Ishikawa (cell line): ENCODE measurements at regions not wholly inside any gene's neighbourhood (a gene's known extent, or its start where the extent isn't known, plus 50 kb on each side); places are given as distances from the start of the nearest gene placed in this dataset.

ENCODE experiments used
- CEBPB ChIP-seq: IDR thresholded peaks from 2 replicates; pipeline ENCODE4 v1.6.1; 2012
- CREB1 ChIP-seq: IDR thresholded peaks from 2 replicates; pipeline ENCODE4 v1.6.1; 2012; ENCODE audit warnings: low read depth
- EGR1 ChIP-seq: IDR thresholded peaks from 2 replicates; pipeline ENCODE4 v1.6.1; 2012
- EP300 ChIP-seq: IDR thresholded peaks from 2 replicates; pipeline ENCODE4 v1.6.1; 2012; ENCODE audit warnings: borderline replicate concordance
- FOXM1 ChIP-seq: IDR thresholded peaks from 2 replicates; pipeline ENCODE4 v1.6.1; 2012; ENCODE audit warnings: low read depth, borderline replicate concordance
- NFIC ChIP-seq: IDR thresholded peaks from 2 replicates; pipeline ENCODE4 v1.6.1; 2012
- RAD21 ChIP-seq: IDR thresholded peaks from 2 replicates; pipeline ENCODE4 v1.6.1; 2012; ENCODE audit warnings: low read depth
- TAF1 ChIP-seq: IDR thresholded peaks from 2 replicates; pipeline ENCODE4 v1.6.1; 2012; ENCODE audit warnings: low read depth, mild to moderate bottlenecking
- TCF12 ChIP-seq: IDR thresholded peaks from 2 replicates; pipeline ENCODE4 v1.6.1; 2012; ENCODE audit warnings: low read depth
- TEAD4 ChIP-seq: IDR thresholded peaks from 2 replicates; pipeline ENCODE4 v1.6.1; 2012
- YY1 ChIP-seq: IDR thresholded peaks from 2 replicates; pipeline ENCODE4 v1.6.1; 2012; ENCODE audit warnings: low read depth
- ZBTB7A ChIP-seq: IDR thresholded peaks from 2 replicates; pipeline ENCODE4 v1.6.1; 2012; ENCODE audit warnings: low read depth
- TF ChIP-seq, protein P1 (sequence below): IDR thresholded peaks from 2 replicates; pipeline ENCODE4 v1.6.1; 2012; ENCODE audit warnings: low read depth, mild to moderate bottlenecking
- TF ChIP-seq, protein P2 (sequence below): IDR thresholded peaks from 2 replicates; pipeline ENCODE4 v1.6.1; 2012
- TF ChIP-seq, protein P3 (sequence below): IDR thresholded peaks from 2 replicates; pipeline ENCODE4 v1.6.1; 2012

DNA sequence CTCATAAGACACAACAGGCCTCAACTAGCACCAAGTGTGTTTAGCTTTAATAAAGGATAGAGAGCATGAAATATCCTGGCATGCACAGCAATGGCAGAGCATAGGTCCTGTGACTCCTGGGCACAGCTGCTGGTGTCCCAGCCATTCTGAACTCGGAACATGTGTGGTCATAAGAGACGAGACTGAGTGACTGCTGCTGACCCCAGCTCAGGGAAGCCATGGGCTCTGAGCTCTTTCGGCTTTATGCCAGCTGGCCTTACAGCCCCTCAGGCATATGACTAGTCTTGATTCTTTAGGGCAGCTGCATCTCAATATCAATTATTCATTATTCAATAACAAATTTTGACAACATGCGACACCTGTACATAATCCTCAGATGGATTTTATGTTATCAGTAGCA is 62.4 kb upstream of the TOPAZ1 start:
- TF ChIP-seq TAF1 (no peak), CREB1 (no peak), EGR1 (no peak), YY1 (no peak), NFIC (no peak), TCF12 (no peak), FOXM1 (no peak), CEBPB (no peak), EP300 (no peak), TEAD4 (no peak), ZBTB7A (no peak), RAD21 (no peak)
- TF ChIP-seq, protein P1, sequence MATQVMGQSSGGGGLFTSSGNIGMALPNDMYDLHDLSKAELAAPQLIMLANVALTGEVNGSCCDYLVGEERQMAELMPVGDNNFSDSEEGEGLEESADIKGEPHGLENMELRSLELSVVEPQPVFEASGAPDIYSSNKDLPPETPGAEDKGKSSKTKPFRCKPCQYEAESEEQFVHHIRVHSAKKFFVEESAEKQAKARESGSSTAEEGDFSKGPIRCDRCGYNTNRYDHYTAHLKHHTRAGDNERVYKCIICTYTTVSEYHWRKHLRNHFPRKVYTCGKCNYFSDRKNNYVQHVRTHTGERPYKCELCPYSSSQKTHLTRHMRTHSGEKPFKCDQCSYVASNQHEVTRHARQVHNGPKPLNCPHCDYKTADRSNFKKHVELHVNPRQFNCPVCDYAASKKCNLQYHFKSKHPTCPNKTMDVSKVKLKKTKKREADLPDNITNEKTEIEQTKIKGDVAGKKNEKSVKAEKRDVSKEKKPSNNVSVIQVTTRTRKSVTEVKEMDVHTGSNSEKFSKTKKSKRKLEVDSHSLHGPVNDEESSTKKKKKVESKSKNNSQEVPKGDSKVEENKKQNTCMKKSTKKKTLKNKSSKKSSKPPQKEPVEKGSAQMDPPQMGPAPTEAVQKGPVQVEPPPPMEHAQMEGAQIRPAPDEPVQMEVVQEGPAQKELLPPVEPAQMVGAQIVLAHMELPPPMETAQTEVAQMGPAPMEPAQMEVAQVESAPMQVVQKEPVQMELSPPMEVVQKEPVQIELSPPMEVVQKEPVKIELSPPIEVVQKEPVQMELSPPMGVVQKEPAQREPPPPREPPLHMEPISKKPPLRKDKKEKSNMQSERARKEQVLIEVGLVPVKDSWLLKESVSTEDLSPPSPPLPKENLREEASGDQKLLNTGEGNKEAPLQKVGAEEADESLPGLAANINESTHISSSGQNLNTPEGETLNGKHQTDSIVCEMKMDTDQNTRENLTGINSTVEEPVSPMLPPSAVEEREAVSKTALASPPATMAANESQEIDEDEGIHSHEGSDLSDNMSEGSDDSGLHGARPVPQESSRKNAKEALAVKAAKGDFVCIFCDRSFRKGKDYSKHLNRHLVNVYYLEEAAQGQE = no peak
- TF ChIP-seq, protein P2, sequence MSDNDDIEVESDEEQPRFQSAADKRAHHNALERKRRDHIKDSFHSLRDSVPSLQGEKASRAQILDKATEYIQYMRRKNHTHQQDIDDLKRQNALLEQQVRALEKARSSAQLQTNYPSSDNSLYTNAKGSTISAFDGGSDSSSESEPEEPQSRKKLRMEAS = no peak
- TF ChIP-seq, protein P3, sequence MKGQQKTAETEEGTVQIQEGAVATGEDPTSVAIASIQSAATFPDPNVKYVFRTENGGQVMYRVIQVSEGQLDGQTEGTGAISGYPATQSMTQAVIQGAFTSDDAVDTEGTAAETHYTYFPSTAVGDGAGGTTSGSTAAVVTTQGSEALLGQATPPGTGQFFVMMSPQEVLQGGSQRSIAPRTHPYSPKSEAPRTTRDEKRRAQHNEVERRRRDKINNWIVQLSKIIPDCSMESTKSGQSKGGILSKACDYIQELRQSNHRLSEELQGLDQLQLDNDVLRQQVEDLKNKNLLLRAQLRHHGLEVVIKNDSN = no peak

DNA sequence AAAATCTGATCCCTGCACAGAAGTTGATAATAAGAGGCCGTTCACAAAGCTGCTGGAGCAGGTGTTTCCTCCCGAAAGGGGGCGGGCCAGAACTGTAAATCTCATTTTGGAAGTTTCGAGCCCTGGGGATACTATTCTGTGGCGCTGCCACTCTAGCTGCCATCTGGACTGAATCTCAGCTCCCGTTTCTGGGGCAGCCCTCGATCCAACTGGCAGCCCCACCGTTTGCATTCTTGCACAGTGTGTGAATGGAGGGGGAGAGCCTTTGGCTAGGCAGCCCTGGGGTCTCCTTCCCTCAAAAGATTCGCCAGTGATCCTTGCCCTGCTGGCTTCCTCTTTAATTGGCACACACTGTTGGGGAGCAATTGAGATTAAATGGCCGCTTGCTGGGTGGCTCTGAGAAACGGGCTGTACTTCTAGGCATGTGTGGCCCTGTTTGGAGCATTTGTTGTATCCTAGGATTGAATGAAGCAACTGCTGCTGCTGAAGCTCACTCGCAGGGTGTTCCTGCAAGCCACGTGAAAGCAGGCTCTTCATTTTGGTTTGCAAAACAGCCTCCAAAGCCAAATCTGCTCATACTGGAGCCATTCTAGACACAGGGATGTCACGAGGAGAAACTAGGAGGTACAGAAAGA is 57.2 kb upstream of the TOPAZ1 start:
- TF ChIP-seq EP300 (no peak), TAF1 (no peak), YY1 (no peak), EGR1 (no peak), NFIC (no peak), ZBTB7A (no peak), TCF12 (no peak), RAD21 (no peak), FOXM1 (no peak), CREB1 (no peak), TEAD4 (no peak), CEBPB (no peak)
- TF ChIP-seq, protein P1 = no peak
- TF ChIP-seq, protein P2 = no peak
- TF ChIP-seq, protein P3 = no peak

DNA sequence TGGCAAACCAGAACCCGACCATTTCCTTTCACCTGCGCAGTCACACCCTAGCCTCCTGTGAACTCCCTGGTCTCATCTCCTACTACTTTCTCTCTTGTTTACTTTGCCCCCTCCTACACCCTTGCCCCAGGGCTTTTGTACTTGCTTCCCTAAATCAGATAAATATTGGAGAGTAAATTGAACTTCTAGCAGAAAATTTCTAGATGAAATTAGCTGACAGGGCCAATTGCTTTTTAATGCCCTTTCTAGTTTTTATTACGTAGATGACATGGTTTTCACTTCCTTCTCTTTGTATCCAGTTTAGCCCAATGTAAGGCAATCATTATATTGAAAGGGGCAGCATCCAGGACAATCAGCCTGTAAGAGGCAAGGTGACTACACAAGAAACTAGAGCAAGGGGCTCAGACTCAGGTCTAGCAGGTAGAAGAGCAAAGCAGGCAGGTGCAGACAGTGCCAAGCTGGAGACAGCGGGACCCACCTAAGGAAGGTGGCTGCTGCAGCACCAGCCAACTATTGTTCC is 56.2 kb upstream of the TOPAZ1 start:
- no peak for TF ChIP-seq RAD21
- no peak for TF ChIP-seq EGR1
- TF ChIP-seq, protein P2 = no peak
- no peak for TF ChIP-seq TCF12

DNA sequence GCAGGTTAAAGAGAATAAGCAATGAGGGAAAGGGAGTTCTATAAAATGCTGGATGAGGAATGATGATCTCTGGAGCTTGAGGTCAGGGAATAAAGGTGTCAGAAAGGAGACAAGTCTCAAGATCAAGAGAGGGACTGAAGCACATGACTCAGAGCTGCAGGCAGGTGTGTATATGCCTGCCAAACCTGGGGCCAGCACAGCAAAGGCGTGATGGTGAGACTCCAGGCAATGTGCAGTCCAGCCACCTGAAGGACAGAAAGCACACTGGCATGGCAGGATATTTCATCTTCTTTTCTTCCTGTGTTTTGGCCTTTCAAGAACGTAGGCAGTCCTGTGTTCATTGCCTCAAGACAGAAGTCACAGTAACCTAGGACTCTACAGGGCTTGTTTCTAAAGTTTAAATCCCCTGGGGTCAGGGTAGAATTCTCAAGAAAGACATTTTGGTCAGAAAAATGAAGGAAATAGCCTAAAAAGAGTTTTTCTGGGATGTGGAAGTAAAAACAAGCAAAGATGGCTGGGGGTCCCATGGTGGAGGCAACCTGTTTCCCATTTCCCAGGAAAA is 55.5 kb upstream of the TOPAZ1 start:
- TF ChIP-seq FOXM1 (no peak), RAD21 (no peak), EP300 (no peak), TAF1 (no peak), CREB1 (no peak), TCF12 (no peak), ZBTB7A (no peak), TEAD4 (no peak)
- TF ChIP-seq, protein P3 = no peak
- TF ChIP-seq, protein P2 = no peak
- TF ChIP-seq, protein P1 = no peak
